ENCODE measurements at regions not wholly inside any gene's neighbourhood (a gene's known extent, or its start where the extent isn't known, plus 50 kb on each side); places are given as distances from the start of the nearest gene placed in this dataset.

- H3K4me1 ChIP-seq = peaks cover 3 to 91% (median 59%) of the 10 kb centered on the region in 9 donors
- peak overlapping the region in 8 of 10 donors; percentile 17 to 93 (median 44) for H3K27ac ChIP-seq
- H3K4me3 ChIP-seq = no peak overlapping the region
- H3K27me3 ChIP-seq = no peaks in the 10 kb centered on the region
- intact Hi-C loops (cut with DNase I) = loop anchor here in 5 of 10 donors (5.0 to 10.0 kb wide), 4 partner anchors 57 to 156 kb away; no protein-coding TSS in a partner anchor
- H3K36me3 ChIP-seq = no peaks in the 10 kb centered on the region
- H3K9me3 ChIP-seq = no peaks in the 10 kb centered on the region
- 52 to 63% methylated on average over 5 of the region's 5 CpGs for WGBS, 2 donors
- peak in 3 of 8 donors; percentile 15 to 55 (median 37) for ATAC-seq
- no peak for TF ChIP-seq CTCF (IDR thresholded peaks at IDR 0.05)
- no peak for DNase-seq
Measured at GRCh38 chr10:114708084-114708483, 50.0 kb upstream of the ABLIM1 start.

GRCh38 chr10:114708717-114709335 lies 50.8 kb upstream of the ABLIM1 start:
- Histone ChIP-seq H3K9me3 (no peaks in the 10 kb centered on the region), H3K27me3 (no peaks in the 10 kb centered on the region), H3K4me1 (peaks cover 3 to 92% (median 65%) of the 10 kb centered on the region in 9 donors), H3K27ac (peak overlapping the region in 7 of 10 donors; percentile 5 to 93 (median 37)), H3K36me3 (no peaks in the 10 kb centered on the region), H3K4me3 (no peak overlapping the region)
- 63 to 73% methylated on average over 5 of the region's 5 CpGs for WGBS, 2 donors
- ATAC-seq (no peak), DNase-seq (no peak)
- no peak for TF ChIP-seq CTCF (IDR thresholded peaks at IDR 0.05)
- intact Hi-C loops (cut with DNase I) = loop anchor here in 5 of 10 donors (5.0 to 10.0 kb wide), 4 partner anchors 56 to 157 kb away; no protein-coding TSS in a partner anchor

- Histone ChIP-seq H3K4me1 (peaks cover 9 to 96% (median 76%) of the 10 kb centered on the region in 9 donors), H3K9me3 (no peaks in the 10 kb centered on the region), H3K27me3 (no peaks in the 10 kb centered on the region), H3K36me3 (no peaks in the 10 kb centered on the region), H3K4me3 (no peak overlapping the region), H3K27ac (peak overlapping the region in 6 of 10 donors; percentile 2 to 93 (median 76))
- no peak for TF ChIP-seq CTCF (IDR thresholded peaks at IDR 0.05)
- intact Hi-C loops (cut with DNase I) = loop anchor here in 7 of 10 donors (5.0 to 10.0 kb wide), 6 partner anchors 55 to 158 kb away; no protein-coding TSS in a partner anchor
- ATAC-seq = no peak
- WGBS, 2 donors = 80 to 85% methylated on average over 2 of the region's 2 CpGs
- DNase-seq = no peak
Measured at GRCh38 chr10:114709984-114710383, 51.9 kb upstream of the ABLIM1 start.

GRCh38 chr10:114711176-114711868 lies 53.2 kb upstream of the ABLIM1 start:
- Histone ChIP-seq H3K4me3 (no peak overlapping the region), H3K27ac (peak overlapping the region in 8 of 10 donors; percentile 2 to 93 (median 78)), H3K9me3 (no peaks in the 10 kb centered on the region), H3K36me3 (no peaks in the 10 kb centered on the region), H3K27me3 (no peaks in the 10 kb centered on the region), H3K4me1 (peaks cover 12 to 96% (median 84%) of the 10 kb centered on the region in 9 donors)
- 82 to 85% methylated on average over 5 of the region's 5 CpGs for WGBS, 2 donors
- intact Hi-C loops (cut with DNase I) = loop anchor here in 4 of 10 donors (5.0 to 10.0 kb wide), 4 partner anchors 53 to 159 kb away; no protein-coding TSS in a partner anchor
- TF ChIP-seq CTCF (IDR thresholded peaks at IDR 0.05) = peak in 2 of 9 donors; percentile 10 to 11
- DNase-seq (no peak), ATAC-seq (no peak)
